IPS-15b (cell line): ENCODE measurements at regions not wholly inside any gene's neighbourhood (a gene's known extent, or its start where the extent isn't known, plus 50 kb on each side); places are given as distances from the start of the nearest gene placed in this dataset.

Experiments
- H3K27me3 ChIP-seq: one replicate; pipeline ENCODE4 v1.6.1; 2013; ENCODE audit warnings: low read length; ENCODE audit not compliant: control insufficient read depth, insufficient read depth
- H3K36me3 ChIP-seq: one replicate; pipeline ENCODE4 v1.6.1; 2013; ENCODE audit warnings: low read length; ENCODE audit not compliant: control insufficient read depth, insufficient read depth
- H3K4me1 ChIP-seq: one replicate; pipeline ENCODE4 v1.6.1; 2013; ENCODE audit warnings: mild to moderate bottlenecking, low read length; ENCODE audit not compliant: control insufficient read depth, insufficient read depth
- H3K4me3 ChIP-seq: one replicate; pipeline ENCODE4 v1.5.1; 2013; ENCODE audit warnings: low read depth, low read length
- H3K9ac ChIP-seq: one replicate; pipeline ENCODE4 v1.6.1; 2013; ENCODE audit warnings: low read depth, mild to moderate bottlenecking, low read length
- H3K9me3 ChIP-seq: one replicate; pipeline ENCODE4 v1.6.1; 2013; ENCODE audit warnings: mild to moderate bottlenecking, low read length; ENCODE audit not compliant: control insufficient read depth, insufficient read depth

DNA sequence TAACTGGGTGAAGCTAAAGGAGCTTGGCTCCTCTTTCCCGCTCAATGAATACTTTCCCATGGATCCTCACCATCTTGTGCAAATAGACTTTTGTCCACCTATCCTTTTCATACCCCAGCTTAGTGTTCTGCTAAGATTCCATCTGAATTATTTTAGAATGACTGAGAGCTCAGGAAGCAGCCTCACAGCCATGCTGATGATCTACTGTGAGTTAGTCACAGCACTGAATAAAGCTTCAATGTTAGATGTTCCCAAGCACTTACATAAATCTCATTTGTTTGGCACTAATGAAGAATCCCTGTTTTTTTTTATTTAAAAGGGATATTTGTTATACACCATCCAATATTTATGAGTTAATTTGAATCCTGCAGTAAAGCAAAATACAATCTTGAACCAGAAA is 317.6 kb upstream of the TRPC7 start:
- Histone ChIP-seq H3K4me1 (no peaks in the 10 kb centered on the region), H3K36me3 (no peaks in the 10 kb centered on the region), H3K27me3 (no peaks in the 10 kb centered on the region), H3K9ac (no peak overlapping the region), H3K9me3 (peaks cover 3% of the 10 kb centered on the region), H3K4me3 (no peak overlapping the region)

GRCh38 chr5:136679233-136679632 is 313.9 kb upstream of the TRPC7 start:
- Histone ChIP-seq H3K4me1 (no peaks in the 10 kb centered on the region), H3K27me3 (no peaks in the 10 kb centered on the region), H3K9ac (no peak overlapping the region), H3K9me3 (peaks cover 3% of the 10 kb centered on the region), H3K4me3 (no peak overlapping the region), H3K36me3 (no peaks in the 10 kb centered on the region)

DNA sequence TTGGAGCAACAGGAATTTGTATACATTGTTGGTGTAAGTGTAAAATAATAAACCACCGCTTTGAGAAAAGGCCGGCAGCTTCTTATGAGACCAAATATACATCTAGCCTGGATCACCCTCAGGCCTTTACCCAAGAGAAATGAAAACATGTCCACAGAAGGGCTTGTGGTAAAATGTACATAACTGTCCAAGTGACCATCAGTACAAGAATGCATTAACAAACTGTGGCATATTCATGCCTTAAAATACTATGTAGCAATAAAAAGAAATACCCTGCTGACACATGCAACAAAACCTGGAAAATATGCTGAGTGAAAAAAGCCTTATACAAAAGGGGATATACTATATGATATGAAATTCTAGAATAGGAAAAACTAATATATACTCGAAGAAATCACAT is 311.9 kb upstream of the TRPC7 start:
- Histone ChIP-seq H3K27me3 (no peaks in the 10 kb centered on the region), H3K36me3 (no peaks in the 10 kb centered on the region), H3K4me1 (no peaks in the 10 kb centered on the region), H3K4me3 (no peak overlapping the region), H3K9me3 (peaks cover 3% of the 10 kb centered on the region), H3K9ac (no peak overlapping the region)

DNA sequence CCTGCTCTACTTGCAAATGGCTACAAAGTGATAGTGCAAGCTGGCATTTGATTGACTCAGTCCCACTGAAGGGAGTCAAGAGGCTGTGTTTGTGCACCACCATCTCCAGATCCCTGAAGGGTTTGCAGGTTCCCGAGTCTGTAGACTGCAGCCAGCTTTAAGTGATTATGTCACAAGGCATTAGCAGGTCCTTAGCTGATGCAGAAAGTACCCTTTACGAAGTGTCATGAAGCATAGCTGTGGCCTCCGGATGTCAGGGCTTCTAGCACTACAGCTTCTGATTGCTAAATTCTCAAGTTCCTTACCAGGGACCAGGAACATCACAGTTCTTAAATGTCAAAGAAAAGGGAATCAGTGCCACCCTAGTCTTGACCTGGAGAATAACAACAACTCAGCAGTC is 311.3 kb upstream of the TRPC7 start:
- H3K27me3 ChIP-seq: no peaks in the 10 kb centered on the region
- H3K9ac ChIP-seq: no peak overlapping the region
- H3K4me1 ChIP-seq: no peaks in the 10 kb centered on the region
- H3K36me3 ChIP-seq: no peaks in the 10 kb centered on the region
- no peak overlapping the region for H3K4me3 ChIP-seq
- peaks cover 3% of the 10 kb centered on the region for H3K9me3 ChIP-seq

DNA sequence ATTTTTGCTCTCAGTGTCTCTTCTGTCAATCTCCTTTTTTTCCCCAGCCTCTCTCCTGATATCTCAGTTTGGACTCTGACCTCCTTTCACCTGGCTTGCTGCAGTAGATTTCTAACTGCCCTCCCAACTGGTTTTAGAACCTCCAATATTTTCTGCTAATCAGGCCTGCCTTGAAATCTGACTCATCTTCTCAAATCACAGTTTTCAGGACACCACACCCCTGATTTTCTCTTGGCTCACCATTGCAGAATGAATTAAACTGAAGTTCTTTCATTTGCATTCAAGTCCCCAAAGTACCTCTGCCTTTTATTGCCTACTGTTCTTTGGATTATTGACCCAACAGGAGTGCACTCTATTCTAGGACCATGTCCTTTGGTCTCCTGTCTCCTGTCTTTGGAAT is 310.4 kb upstream of the TRPC7 start:
- no peaks in the 10 kb centered on the region for H3K36me3 ChIP-seq
- H3K9ac ChIP-seq: no peak overlapping the region
- no peaks in the 10 kb centered on the region for H3K4me1 ChIP-seq
- H3K9me3 ChIP-seq: no peaks in the 10 kb centered on the region
- no peak overlapping the region for H3K4me3 ChIP-seq
- no peaks in the 10 kb centered on the region for H3K27me3 ChIP-seq

DNA sequence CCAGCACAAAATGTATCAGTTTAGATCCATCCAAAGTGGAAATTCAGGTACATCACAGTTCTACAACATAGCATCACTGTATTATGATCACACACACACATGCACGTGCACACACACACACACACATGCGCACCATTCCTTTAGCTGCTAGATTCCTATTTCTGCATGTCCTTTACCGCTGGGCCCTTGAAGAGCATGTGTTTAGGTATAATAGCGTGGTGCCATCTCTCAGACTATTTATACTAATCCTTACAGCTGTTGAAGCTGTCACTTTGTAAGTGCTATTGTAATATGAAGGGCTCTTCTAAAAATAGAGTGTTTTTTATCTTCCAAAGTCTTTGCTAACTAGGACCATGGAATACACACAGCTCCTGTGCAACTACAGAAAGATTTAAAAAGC is 308.8 kb upstream of the TRPC7 start:
- Histone ChIP-seq H3K4me3 (no peak overlapping the region), H3K27me3 (no peaks in the 10 kb centered on the region), H3K9ac (no peak overlapping the region), H3K4me1 (no peaks in the 10 kb centered on the region), H3K9me3 (no peaks in the 10 kb centered on the region), H3K36me3 (no peaks in the 10 kb centered on the region)

- H3K9ac ChIP-seq: no peak overlapping the region
- no peaks in the 10 kb centered on the region for H3K4me1 ChIP-seq
- H3K27me3 ChIP-seq: no peaks in the 10 kb centered on the region
- no peaks in the 10 kb centered on the region for H3K9me3 ChIP-seq
- no peak overlapping the region for H3K4me3 ChIP-seq
- H3K36me3 ChIP-seq: no peaks in the 10 kb centered on the region
Observed at GRCh38 chr5:136667789-136668188, 302.4 kb upstream of the TRPC7 start.

- H3K9me3 ChIP-seq: no peaks in the 10 kb centered on the region
Observed at GRCh38 chr5:136666970-136667620, 301.8 kb upstream of the TRPC7 start.

GRCh38 chr5:136665331-136665730 is 300.0 kb upstream of the TRPC7 start:
- H3K9me3 ChIP-seq: no peaks in the 10 kb centered on the region

More at GRCh38 chr5:136666970-136667620, 301.8 kb upstream of the TRPC7 start:
- Histone ChIP-seq H3K36me3 (no peaks in the 10 kb centered on the region), H3K9ac (no peak overlapping the region), H3K4me1 (no peaks in the 10 kb centered on the region), H3K27me3 (no peaks in the 10 kb centered on the region), H3K4me3 (no peak overlapping the region)

DNA sequence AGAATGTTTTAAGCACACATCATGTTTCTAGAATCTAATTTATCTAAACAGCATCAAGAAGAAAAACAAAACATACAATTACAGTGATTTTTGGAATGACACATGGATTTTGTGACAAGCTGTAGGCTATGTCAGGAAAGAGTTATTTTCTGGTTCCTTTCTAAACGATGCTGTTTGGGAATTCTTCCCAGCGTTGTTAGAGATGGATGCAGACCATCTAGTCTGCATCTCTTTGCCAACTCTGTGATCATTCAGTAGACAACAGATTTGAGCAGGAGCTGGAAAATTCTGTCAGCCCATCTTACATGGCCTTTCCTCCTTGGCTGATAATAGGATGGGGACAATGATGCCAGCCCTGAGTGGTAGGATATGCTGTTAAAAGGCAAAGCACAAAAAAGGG is 295.7 kb upstream of the TRPC7 start:
- Histone ChIP-seq H3K9me3 (no peaks in the 10 kb centered on the region), H3K4me3 (no peak overlapping the region), H3K9ac (no peak overlapping the region), H3K4me1 (no peaks in the 10 kb centered on the region), H3K27me3 (no peaks in the 10 kb centered on the region), H3K36me3 (no peaks in the 10 kb centered on the region)

More at GRCh38 chr5:136665331-136665730, 300.0 kb upstream of the TRPC7 start:
- H3K4me1 ChIP-seq: no peaks in the 10 kb centered on the region
- no peaks in the 10 kb centered on the region for H3K36me3 ChIP-seq
- no peak overlapping the region for H3K4me3 ChIP-seq
- H3K9ac ChIP-seq: no peak overlapping the region
- no peaks in the 10 kb centered on the region for H3K27me3 ChIP-seq

DNA sequence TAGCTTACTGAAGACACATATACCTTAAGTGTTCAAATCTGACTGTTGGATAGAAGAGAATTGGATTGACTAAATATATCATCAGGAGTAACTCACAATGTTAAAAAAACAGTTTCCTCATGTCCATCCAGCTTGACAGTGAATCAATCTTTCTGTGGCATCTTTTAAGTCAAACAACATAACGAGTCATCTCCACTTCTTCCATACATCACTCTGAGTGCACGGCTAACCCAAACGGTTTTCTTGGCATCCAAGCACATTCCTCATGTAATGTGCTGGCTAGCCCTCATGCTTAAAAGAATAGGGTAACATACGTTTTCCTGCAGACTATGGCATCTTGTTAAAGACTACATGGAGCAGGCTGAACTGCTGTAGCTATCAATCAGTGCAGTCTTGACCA is 291.5 kb upstream of the TRPC7 start:
- no peaks in the 10 kb centered on the region for H3K9me3 ChIP-seq
- H3K4me1 ChIP-seq: no peaks in the 10 kb centered on the region
- H3K9ac ChIP-seq: no peak overlapping the region
- no peak overlapping the region for H3K4me3 ChIP-seq
- no peaks in the 10 kb centered on the region for H3K27me3 ChIP-seq
- H3K36me3 ChIP-seq: no peaks in the 10 kb centered on the region

GRCh38 chr5:136655468-136655867 is 290.1 kb upstream of the TRPC7 start:
- Histone ChIP-seq H3K27me3 (no peaks in the 10 kb centered on the region), H3K36me3 (no peaks in the 10 kb centered on the region), H3K9me3 (no peaks in the 10 kb centered on the region), H3K4me3 (no peak overlapping the region), H3K4me1 (no peaks in the 10 kb centered on the region), H3K9ac (no peak overlapping the region)
